OCI-LY1 (cell line): ENCODE measurements at regions not wholly inside any gene's neighbourhood (a gene's known extent, or its start where the extent isn't known, plus 50 kb on each side); places are given as distances from the start of the nearest gene placed in this dataset.

ENCODE experiments used
- H2AFZ ChIP-seq: fragments of 200-600 bp; sonication (generic), shearing (Covaris generic); 2 replicates; pipeline ENCODE4 v1.6.0; 2014; ENCODE audit warnings: antibody characterized with exemption, mild to moderate bottlenecking, low read length
- H3F3A ChIP-seq: fragments of 200-600 bp; sonication (generic), shearing (Covaris generic); 2 replicates; pipeline ENCODE4 v1.6.0; 2014; ENCODE audit warnings: mild to moderate bottlenecking, antibody characterized with exemption, low read length, moderate library complexity; ENCODE audit not compliant: insufficient read depth
- H3K27ac ChIP-seq: fragments of 200-600 bp; sonication (generic); 2 replicates; pipeline ENCODE4 v1.5.1; 2014; ENCODE audit warnings: low read length, mixed run types, mild to moderate bottlenecking, low read depth; ENCODE audit not compliant: poor library complexity, severe bottlenecking
- H3K27me3 ChIP-seq: fragments of 200-600 bp; sonication (generic); 2 replicates; pipeline ENCODE4 v1.6.0; 2014; ENCODE audit warnings: antibody characterized with exemption, mild to moderate bottlenecking, low read length, moderate library complexity; ENCODE audit not compliant: insufficient read depth
- H3K36me3 ChIP-seq: fragments of 200-600 bp; sonication (generic); 2 replicates; pipeline ENCODE4 v1.6.1; 2014; ENCODE audit warnings: mild to moderate bottlenecking, antibody characterized with exemption, low read length, moderate library complexity, mixed read lengths; ENCODE audit not compliant: insufficient read depth
- H3K4me1 ChIP-seq: fragments of 200-600 bp; sonication (generic); 2 replicates; pipeline ENCODE4 v1.5.1; 2014; ENCODE audit warnings: mild to moderate bottlenecking, low read length, moderate library complexity; ENCODE audit not compliant: insufficient read depth, severe bottlenecking
- H3K4me2 ChIP-seq: fragments of 200-600 bp; sonication (generic), shearing (Covaris generic); 2 replicates; pipeline ENCODE4 v1.6.1; 2014; ENCODE audit warnings: low read length
- H3K4me3 ChIP-seq: fragments of 200-600 bp; sonication (generic); 2 replicates; pipeline ENCODE4 v1.5.1; 2014; ENCODE audit warnings: low read length, low read depth, mild to moderate bottlenecking, mixed read lengths; ENCODE audit not compliant: poor library complexity, severe bottlenecking
- H3K79me2 ChIP-seq: fragments of 200-600 bp; shearing (Covaris generic); 2 replicates; pipeline ENCODE4 v1.6.1; 2016; ENCODE audit warnings: mixed run types, low read length, mixed read lengths; ENCODE audit not compliant: insufficient read depth
- H3K9ac ChIP-seq: fragments of 200-600 bp; sonication (generic), shearing (Covaris generic); 2 replicates; pipeline ENCODE4 v1.6.1; 2014; ENCODE audit warnings: mild to moderate bottlenecking, low read length, mixed read lengths
- H3K9me2 ChIP-seq: fragments of 200-600 bp; sonication (generic), shearing (Covaris generic); 2 replicates; pipeline ENCODE4 v1.6.1; 2014; ENCODE audit warnings: low read depth, mild to moderate bottlenecking, low read length, mixed read lengths
- H3K9me3 ChIP-seq: fragments of 200-600 bp; shearing (Covaris generic); 2 replicates; pipeline ENCODE4 v1.6.1; 2014; ENCODE audit warnings: low read length, mixed read lengths
- H4K20me1 ChIP-seq: fragments of 200-600 bp; sonication (generic), shearing (Covaris generic); 2 replicates; pipeline ENCODE4 v1.6.0; 2016; ENCODE audit warnings: mild to moderate bottlenecking, low read length; ENCODE audit not compliant: insufficient read depth
- EZH2 ChIP-seq: fragments of 200-600 bp; sonication (generic), shearing (Covaris generic); IDR thresholded peaks from 2 replicates; pipeline ENCODE4 v1.8.0; 2017; ENCODE audit warnings: borderline replicate concordance, mixed run types, mild to moderate bottlenecking, antibody characterized with exemption, low read length, moderate library complexity, mixed read lengths
- TF ChIP-seq, protein P1 (sequence below): fragments of 200-600 bp; sonication (generic), shearing (Covaris generic); IDR thresholded peaks from 2 replicates; pipeline ENCODE4 v1.5.1; 2017; ENCODE audit warnings: mild to moderate bottlenecking, antibody characterized with exemption, low read length, moderate library complexity, mixed read lengths

DNA sequence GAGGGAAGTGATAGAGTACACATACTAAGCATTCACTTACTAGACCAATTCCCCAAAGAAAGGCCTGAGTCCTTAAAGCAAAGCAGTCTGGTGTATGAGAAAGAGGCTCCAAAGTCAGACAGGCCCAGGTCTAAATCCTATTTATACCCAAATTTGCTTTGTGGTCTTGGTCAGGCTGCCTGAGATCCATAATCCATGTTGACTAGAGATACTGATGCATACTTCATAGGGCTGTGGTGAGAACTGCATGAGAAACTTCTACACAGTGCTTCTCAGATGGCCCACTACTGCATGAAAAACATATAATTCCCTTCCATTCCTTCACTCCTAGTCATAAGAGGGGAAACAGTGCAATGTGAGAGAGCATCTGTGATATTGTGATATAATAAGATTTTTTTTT is 81.6 kb upstream of the SP4 start:
- Histone ChIP-seq H3K4me1 (no peaks in the 10 kb centered on the region), H3F3A (no peaks in the 10 kb centered on the region), H3K4me2 (no peak overlapping the region), H3K9ac (no peak overlapping the region), H3K36me3 (no peaks in the 10 kb centered on the region), H4K20me1 (no peaks in the 10 kb centered on the region), H3K9me3 (no peaks in the 10 kb centered on the region), H3K79me2 (no peaks in the 10 kb centered on the region), H3K27me3 (no peaks in the 10 kb centered on the region), H3K27ac (no peak overlapping the region), H3K4me3 (no peak overlapping the region), H2AFZ (no peak overlapping the region), H3K9me2 (no peaks in the 10 kb centered on the region)
- TF ChIP-seq, protein P1, sequence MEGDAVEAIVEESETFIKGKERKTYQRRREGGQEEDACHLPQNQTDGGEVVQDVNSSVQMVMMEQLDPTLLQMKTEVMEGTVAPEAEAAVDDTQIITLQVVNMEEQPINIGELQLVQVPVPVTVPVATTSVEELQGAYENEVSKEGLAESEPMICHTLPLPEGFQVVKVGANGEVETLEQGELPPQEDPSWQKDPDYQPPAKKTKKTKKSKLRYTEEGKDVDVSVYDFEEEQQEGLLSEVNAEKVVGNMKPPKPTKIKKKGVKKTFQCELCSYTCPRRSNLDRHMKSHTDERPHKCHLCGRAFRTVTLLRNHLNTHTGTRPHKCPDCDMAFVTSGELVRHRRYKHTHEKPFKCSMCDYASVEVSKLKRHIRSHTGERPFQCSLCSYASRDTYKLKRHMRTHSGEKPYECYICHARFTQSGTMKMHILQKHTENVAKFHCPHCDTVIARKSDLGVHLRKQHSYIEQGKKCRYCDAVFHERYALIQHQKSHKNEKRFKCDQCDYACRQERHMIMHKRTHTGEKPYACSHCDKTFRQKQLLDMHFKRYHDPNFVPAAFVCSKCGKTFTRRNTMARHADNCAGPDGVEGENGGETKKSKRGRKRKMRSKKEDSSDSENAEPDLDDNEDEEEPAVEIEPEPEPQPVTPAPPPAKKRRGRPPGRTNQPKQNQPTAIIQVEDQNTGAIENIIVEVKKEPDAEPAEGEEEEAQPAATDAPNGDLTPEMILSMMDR, result no peak
- TF ChIP-seq EZH2, result no peak

DNA sequence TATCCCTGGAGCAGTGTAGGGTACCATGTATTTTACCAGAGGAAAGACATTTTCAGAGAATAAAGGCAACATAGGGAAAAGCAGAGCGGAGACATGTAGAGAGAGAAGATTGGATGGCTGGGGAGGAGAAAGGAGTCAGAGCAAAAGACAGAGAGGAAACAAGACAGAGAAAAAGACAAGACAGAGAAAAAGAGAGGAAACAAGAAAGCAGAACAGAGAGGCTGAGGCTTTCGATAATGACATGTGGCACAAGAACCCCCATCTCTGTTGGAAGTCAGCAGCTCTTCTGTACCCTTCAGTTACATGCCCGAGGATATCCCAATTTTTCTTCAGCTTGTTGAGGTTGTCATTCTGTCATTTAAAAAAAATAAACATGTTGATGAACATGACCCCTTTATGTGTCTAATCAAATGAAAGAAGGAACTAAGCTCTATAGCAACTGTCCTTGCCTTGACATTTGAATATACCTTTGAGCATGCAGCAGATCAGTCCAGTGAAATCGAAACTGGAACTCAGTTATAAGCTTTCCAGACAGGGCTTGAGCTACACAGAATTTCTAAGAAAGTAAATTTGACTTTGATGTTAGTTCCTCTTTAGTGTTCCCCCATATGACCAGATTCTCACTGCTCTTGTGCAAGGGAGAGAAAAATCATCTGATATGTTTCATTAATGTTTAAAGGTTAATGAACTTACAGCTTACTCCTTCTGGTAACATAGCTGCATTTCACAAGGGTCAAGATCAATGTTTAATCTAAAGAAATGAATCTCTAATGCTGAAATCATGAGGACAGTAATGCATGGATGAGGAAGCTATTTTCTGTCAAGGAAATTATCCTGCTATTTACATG is 75.1 kb upstream of the SP4 start:
- no peaks in the 10 kb centered on the region for H3K9me2 ChIP-seq
- H3K36me3 ChIP-seq, result no peaks in the 10 kb centered on the region
- no peaks in the 10 kb centered on the region for H3F3A ChIP-seq
- no peaks in the 10 kb centered on the region for H3K9me3 ChIP-seq
- no peak overlapping the region for H2AFZ ChIP-seq
- peak overlapping the region; percentile 3 for H3K4me3 ChIP-seq
- no peak overlapping the region for H3K27ac ChIP-seq
- TF ChIP-seq EZH2, result no peak
- TF ChIP-seq, protein P1, result no peak
- peaks cover 11% of the 10 kb centered on the region for H3K4me1 ChIP-seq
- H4K20me1 ChIP-seq, result no peaks in the 10 kb centered on the region
- H3K79me2 ChIP-seq, result no peaks in the 10 kb centered on the region
- H3K27me3 ChIP-seq, result no peaks in the 10 kb centered on the region
- H3K9ac ChIP-seq, result no peak overlapping the region
- peak overlapping the region; percentile 34; the same call in 1 of the 2 replicates for H3K4me2 ChIP-seq

DNA sequence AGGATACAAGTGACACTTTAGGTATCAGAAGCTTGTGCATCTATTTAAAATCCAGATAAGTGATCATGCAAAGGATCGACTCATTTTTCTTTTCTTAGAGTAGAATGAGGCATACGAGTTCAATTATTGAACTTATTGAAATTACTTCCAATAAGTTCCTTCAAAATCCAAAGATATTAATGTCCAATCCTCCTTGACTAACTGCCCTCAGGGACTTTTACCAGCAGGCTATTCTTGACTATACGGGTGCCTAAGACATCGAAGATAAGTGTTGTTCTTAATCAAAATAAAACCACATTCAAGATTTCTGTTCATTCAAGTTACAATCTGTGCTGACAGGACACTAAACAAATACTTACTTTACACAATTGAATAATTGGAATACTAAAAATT is 74.5 kb upstream of the SP4 start:
- H3K4me1 ChIP-seq, result peaks cover 11% of the 10 kb centered on the region
- H3K9me2 ChIP-seq, result no peaks in the 10 kb centered on the region
- no peak overlapping the region for H3K4me2 ChIP-seq
- no peaks in the 10 kb centered on the region for H3K27me3 ChIP-seq
- no peaks in the 10 kb centered on the region for H3K79me2 ChIP-seq
- H3K36me3 ChIP-seq, result no peaks in the 10 kb centered on the region
- no peak overlapping the region for H2AFZ ChIP-seq
- H3K9ac ChIP-seq, result no peak overlapping the region
- no peaks in the 10 kb centered on the region for H4K20me1 ChIP-seq
- TF ChIP-seq EZH2, result no peak
- TF ChIP-seq, protein P1, result no peak
- no peak overlapping the region for H3K4me3 ChIP-seq
- H3F3A ChIP-seq, result no peaks in the 10 kb centered on the region
- H3K27ac ChIP-seq, result no peak overlapping the region
- no peaks in the 10 kb centered on the region for H3K9me3 ChIP-seq
